ENCODE measurements at regions not wholly inside any gene's neighbourhood (a gene's known extent, or its start where the extent isn't known, plus 50 kb on each side); places are given as distances from the start of the nearest gene placed in this dataset.
"Not testable (repeated sequence)": the region's sequence is repeated elsewhere in the genome, so short reads cannot be mapped to it uniquely, and the experiment has no call there.

GRCh38 chr9:73095425-73095824 lies 56.2 kb upstream of the ANXA1 start:
- no peak for DNase-seq

DNA sequence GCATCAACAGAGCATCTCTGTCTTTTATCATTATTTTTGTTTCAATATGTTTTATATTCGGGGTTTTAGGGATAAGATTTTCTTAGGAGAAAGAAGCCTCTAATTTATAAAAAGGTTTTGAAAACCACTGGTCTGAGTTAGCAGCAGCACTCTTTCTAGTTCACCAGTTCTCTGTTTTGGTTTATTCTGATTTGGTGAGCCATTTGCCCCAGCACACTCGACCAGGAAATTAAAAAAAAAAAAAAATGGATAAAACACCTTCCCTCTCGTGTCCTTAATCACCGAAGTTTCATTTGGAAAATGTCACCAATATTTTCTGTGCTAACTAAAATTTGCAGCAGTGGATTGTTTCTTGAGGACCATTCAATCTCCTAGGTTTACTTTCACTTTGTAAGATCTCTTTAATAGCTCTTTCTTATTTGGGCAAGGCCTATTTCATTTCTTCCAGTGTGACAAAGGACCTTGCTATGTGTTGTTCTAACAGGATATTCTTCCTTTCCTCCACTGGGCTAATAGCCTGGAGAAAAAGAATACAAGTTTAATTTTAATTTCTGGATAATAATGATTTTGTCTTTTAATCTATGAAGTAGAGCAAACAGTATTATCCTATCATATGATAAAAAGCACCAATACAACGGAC lies 57.8 kb upstream of the ANXA1 start:
- DNase-seq = no peak

DNA sequence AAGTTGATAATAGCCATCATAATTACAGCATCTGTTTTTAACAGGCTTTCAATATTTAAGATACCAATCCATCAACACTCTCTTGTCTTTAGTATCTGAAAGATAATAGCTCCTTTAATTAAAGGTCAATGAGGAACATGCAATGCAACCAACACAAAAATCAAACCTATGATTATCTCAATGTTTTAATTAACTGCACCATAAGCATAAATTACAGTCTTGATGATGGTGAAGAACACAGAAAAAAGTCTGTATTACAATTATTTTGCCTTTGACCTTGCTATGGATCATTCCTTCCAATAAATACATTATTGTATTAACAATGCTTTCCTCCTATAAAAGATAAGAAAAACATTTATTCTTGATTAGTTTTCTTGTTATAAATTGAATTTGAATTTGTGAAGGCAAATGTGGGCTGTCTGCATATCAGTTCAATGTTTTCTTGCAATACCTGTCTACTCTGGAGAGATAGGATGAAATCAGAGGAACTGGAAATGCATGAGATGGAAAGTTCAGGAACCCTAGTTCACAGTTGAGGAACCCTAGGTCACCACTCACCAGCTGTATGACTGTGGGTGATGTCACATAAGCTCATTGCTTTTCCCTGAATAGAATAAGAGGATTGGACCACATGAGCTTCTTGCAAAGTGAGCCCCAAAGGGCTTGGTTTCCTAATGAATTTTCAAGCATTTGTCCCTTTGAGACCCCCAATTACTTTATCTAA lies 58.5 kb upstream of the ANXA1 start:
- no peak for DNase-seq

DNA sequence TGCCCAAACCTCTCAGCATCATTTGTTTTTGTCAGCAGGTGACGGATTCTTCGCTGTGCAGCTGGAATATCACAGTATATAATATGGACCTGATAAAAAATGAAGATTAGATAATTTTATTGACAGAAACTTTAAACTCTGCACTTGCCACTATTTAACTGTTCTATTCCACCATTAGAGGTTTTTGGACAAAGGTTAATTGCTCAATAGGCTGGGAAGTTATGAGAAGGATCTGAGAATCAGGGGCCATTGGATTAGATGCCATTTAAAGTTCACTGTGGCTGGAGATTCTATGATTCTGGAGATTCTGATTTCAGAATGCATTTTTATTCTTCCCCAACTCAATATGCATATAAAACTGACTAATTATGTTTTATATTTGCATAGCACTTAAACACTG lies 59.8 kb upstream of the ANXA1 start:
- no peak for DNase-seq

- DNase-seq = no peak
These were observed 61.5 kb upstream of the ANXA1 start for GRCh38 chr9:73090214-73090613.

GRCh38 chr9:73089304-73089985 lies 62.2 kb upstream of the ANXA1 start:
- no peak for DNase-seq

GRCh38 chr9:73087876-73088275 lies 63.8 kb upstream of the ANXA1 start:
- DNase-seq = not testable (repeated sequence)

DNA sequence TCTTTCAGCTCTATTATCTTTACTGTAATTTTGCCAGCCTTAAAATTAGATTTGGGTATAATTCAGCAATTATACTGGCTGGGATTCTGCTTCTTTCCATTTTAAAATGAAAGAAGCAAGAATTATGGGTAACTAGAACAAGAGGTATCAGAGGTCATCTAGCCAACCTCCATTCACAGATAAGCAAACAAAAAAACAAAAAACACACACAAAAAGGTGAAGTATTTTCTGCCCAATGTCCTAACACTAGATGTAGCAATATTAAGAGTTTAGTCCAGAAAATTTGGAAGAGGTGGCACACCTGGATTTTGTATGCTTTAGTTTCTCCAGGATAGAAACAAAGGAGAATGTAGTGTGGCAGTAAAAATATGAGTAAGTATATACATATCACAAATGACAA lies 68.1 kb upstream of the ANXA1 start:
- no peak for DNase-seq

GRCh38 chr9:73081979-73082657 lies 69.5 kb upstream of the ANXA1 start:
- peak; percentile 46 for DNase-seq

DNA sequence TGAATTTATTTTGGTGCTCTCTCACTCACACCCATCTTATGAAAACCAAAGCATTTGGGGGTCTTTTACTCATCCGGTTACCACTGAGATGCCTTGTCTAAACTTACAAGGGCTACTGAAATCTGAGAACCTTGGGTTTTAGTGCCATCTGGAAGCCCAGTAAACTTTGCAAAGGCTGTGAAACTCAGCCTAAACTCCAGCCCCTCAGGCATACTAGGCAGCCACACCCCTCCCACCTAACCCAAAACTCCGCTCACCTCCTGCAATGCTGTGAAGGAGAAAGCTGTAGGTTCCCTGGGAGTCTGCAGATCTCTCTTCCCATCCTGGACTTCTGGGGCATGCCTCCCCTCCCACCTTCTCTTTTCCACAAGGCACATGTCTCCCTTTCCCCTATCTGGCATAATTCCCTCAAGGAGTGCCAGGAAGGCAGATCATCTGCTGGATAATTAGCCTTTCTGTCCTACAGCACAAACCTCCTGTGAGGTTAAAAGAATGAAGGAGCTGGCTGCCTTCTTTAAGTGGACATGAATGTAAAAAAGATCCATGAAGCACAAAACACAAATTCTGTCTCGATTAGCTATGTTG lies 71.5 kb upstream of the ANXA1 start:
- no peak for DNase-seq

GRCh38 chr9:73079326-73079725 lies 72.3 kb upstream of the ANXA1 start:
- DNase-seq = no peak

DNA sequence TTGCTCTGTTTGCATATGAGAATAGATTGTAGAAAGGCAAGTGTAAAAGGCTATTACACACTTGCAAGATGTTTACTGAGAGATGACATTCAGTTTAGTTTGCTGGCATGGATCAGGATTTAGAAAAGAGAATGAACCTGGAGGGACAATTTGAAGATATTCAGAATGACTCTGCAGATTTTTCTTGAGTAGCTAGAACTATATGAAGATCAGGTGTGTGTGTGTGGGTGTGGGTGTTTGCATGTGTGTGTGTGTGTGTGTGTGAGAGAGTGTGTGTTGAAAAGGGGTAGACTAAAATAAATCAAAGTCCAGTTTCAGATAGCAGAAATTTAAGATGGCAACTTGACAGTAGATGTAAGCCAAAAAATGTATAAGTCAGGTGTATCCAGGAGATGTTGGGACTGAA lies 74.0 kb upstream of the ANXA1 start:
- DNase-seq = no peak

DNA sequence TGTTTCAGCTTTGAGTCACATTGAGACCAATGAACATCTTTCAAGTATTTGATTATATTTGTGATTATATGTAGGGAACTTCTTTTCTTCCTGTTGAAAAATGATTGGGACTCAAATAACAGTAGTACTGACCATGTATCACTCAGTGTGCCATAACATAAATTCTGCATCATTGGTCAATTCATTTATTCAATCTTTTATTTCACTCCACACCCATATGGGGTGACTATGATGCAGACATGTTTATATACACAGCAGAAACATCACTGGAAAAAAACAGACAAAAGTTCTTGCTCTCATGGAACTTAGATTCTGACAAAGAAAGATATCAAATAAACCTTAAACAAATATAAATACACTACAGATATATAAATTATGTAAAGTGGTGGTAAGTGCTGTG lies 74.7 kb upstream of the ANXA1 start:
- no peak for DNase-seq

DNA sequence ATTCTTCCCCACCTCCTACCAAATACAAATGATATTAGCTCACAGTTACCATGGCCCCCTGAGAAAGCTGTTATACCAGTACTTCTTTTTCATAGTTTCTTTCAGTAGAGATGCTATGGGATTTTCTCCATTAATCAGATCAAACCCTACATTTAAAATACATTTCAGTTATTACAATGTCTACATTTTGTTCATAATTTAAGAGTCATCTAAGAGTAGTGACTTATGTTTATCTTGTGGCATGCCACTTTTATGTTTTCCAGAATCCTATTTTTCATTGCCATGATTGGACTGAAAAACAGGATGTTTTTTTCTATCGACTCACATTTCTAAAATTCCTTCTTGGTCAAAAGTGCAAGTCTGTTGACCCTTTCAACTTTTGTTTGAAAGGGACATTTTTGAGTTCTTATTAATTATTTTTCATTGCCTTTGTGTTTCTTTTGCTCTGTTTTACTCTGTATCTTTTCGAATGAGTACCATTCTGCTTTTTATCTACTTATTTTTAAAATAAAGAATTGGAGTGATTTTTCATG lies 77.4 kb upstream of the ANXA1 start:
- DNase-seq = no peak

DNA sequence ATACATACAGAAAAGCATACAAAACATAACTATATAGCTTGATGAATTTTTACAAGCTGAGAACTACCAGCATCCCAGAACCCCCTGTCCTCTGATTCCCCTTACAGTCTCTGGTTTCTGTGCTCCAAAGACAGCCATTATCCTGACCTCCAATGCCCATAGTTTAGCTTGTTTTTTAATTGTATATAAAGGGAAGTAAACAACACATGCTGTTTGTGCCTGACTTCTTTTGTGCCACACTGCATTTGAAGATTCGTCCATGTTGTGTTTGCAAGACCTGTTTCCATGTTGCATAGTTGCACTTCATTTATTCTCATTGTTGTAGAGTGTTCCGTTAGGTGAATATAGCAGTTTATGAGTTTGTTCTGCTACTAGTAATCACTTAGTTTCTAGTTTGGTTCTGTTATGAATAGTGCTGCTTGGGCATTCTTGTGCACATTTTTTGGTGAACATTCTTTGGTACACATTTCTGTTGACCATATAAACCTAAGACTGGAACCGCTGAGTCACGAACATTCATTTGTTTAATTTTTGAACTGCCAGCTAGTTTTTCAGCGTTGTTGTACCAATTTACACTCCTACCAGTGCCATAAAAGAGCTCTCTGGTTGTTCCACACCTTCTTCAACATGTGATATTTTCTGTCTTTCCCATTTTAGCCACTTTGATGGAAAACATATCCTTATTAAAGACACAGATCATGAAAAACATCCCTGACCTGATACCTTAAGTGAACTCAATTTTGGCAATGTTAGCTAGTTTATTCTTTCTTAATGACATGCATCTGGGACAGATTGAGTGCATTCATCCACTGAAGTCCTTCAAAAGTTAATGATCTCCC lies 78.1 kb upstream of the ANXA1 start:
- DNase-seq = no peak

DNA sequence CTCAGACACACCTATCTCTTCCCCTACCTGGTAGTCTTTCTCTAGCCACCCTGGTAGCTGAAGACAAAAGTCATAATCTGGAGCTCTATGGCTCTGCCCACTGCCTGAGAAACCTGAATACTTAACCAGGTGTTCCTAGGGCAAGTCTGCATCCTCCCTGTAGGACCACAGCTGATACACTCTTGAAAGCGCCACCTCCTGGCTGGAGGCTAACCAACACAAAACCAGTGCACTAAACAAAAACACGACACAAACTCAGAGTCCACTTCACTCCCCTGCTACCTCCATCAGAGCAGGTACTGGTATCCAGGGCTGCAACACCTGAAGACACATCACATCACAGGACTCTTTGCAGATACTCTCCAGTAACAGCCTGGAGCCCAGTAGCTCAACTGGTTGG lies 84.6 kb upstream of the ANXA1 start:
- no peak for DNase-seq

DNA sequence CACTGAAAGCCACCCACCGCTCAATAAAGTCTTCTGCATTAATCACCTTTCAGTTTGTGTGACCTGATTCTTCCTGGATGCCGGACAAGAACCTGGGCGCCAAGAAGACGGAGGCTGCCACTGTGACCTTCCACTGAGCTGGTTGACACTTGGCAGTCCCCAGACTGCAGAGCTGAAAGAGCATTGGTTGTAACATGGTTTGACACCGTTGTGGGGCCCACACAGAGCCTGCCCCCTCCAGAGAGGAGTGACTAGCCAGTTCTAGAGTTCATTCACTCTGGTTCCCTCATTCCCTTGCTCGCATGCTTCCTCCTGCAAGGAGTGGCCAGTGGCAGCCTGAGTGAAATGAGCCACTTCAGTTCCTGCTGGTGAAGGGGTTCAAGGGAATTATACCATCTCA lies 86.2 kb upstream of the ANXA1 start:
- DNase-seq = no peak

- no peak for DNase-seq
These were observed 87.3 kb upstream of the ANXA1 start for GRCh38 chr9:73064315-73064714.

GRCh38 chr9:73061146-73061545 lies 90.5 kb upstream of the ANXA1 start:
- DNase-seq = no peak

DNA sequence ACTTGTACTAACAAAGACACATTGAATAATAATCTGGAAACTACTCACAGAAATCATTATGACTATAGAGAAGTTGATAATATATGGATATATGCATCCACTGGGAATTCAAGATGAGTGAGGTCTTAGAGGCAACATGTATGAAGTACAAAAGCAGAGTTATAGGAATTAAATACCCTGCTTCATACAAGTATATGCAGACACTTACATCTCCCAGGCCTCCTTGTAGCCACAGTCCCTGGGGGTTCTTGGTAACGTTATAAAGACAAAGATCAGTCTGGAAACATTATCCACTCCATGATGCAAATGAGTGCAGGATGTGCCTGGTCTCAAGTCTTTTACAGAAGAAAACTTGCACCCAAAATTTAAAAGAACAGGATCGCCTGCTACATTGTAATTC lies 92.4 kb upstream of the ANXA1 start:
- no peak for DNase-seq

- no peak for DNase-seq
These were observed 95.4 kb upstream of the ANXA1 start for GRCh38 chr9:73056245-73056644.

GRCh38 chr9:73054091-73054490 lies 97.6 kb upstream of the ANXA1 start:
- no peak for DNase-seq

All from activated CD4-positive, alpha-beta T cell treated with anti-CD3 and anti-CD28 coated beads, Interleukin-10, Interleukin-2, amounts not matched to agents 100 ng/mL and 50 ng/mL, durations not matched to agents 16 hours and 8 hours (primary cell).